GM23248 (cell line): ENCODE measurements at regions not wholly inside any gene's neighbourhood (a gene's known extent, or its start where the extent isn't known, plus 50 kb on each side); places are given as distances from the start of the nearest gene placed in this dataset.

ENCODE experiments used
- EZH2 ChIP-seq: fragments of 200-600 bp; sonication (generic); IDR thresholded peaks from 2 replicates; pipeline ENCODE4 v1.6.1; 2018; ENCODE audit warnings: antibody characterized with exemption, mild to moderate bottlenecking; ENCODE audit not compliant: insufficient read depth, poor library complexity, severe bottlenecking
- EZH2phosphoT487 ChIP-seq: fragments of 200-600 bp; sonication (generic); IDR thresholded peaks from 2 replicates; pipeline ENCODE4 v1.6.1; 2018; ENCODE audit warnings: antibody characterized with exemption, moderate library complexity, mild to moderate bottlenecking, low read depth; ENCODE audit not compliant: insufficient read depth

DNA sequence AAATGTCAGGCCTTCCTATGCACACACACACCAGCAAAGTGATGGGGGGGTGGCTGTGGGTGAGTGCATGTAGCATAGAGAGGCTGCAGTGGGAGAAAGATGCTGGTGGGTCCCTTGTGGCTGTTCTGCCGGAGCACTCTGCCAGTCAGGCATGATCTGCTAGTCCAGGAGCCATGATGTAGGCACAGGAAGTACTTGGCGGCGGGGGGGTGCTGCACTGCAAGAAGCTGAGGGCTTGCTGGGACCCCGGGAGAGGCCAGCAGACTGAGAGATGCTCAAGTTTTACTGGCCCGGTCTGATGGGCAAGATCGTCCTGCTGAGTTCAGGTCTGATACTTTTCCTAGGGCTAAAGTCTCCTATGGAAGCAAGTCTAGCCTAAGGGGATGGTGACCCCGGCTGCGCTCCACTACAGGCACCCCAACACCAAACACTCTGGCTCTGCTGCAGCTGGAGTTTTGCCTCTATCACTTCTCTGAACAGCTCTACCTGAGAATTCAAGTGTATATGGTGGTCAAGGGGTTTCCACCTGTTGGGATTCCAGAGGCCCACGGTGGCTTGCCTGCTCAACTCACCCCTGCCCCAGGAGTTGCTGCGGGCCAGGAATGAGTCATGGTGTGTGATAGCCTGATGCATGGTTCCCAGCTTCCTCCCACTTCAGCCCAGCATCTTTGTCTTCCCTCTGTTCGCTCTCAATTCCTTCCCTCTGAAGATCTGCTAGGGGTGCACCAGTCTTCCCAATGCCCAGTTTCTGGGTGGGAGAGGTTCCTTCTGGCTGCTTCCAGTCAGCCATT lies 971.8 kb upstream of the ADGRB3 start:
- TF ChIP-seq EZH2 = no peak
- no peak for TF ChIP-seq EZH2phosphoT487
